K562 (cell line): ENCODE measurements at regions not wholly inside any gene's neighbourhood (a gene's known extent, or its start where the extent isn't known, plus 50 kb on each side); places are given as distances from the start of the nearest gene placed in this dataset.

Source experiments
- ATAC-seq: fragments of 200-7000 bp; cut with Tn5 transposase; 3 replicates; pipeline ENCODE4 v1.9.1; 2020; ENCODE audit warnings: moderate library complexity
- BruUV-seq: library from RNA; stranded (reverse); fragments of 400-500 nt; replicated peaks from 2 replicates; lab custom pipeline; 2021; lab: Mats Ljungman, UMichigan
- CTCF ChIA-PET: fragments of 300-600 bp; formaldehyde crosslinking; extraction: SDS; loops from one replicate; lab custom pipeline; 2021; ENCODE audit warnings: low intra/inter-chr PET ratio; lab: Yijun Ruan, JAX
- POLR2A ChIA-PET: fragments of 300-600, 350-650 bp; sonication (Branson Sonifier 250); formaldehyde crosslinking; extraction: SDS; loops from one replicate; lab custom pipeline; 2021; ENCODE audit warnings: antibody characterized with exemption, inconsistent platforms; lab: Yijun Ruan, JAX
- DNase-seq, 4 experiments: peaks; one replicate each; pipeline versions ENCODE4 v3.0.0 to v3.0.0-alpha.2; 2011 to 2018; ENCODE audit warnings: low spot score in 3 of 4, mixed read lengths in 3 of 4; ENCODE audit errors: extremely low read depth in 1 of 4
- FAIRE-seq: peaks from 2 replicates; lab custom pipeline; 2011; peaks lifted over from hg19 to GRCh38; lab: Jason Lieb, UNC
- H2AFZ ChIP-seq: 2 replicates; pipeline ENCODE4 v1.6.0; 2011; ENCODE audit warnings: low read depth, low read length, control low read depth, inconsistent platforms
- H3K27ac ChIP-seq: fragments of 200-600 bp; 3 replicates; pipeline ENCODE4 v1.8.0; 2011; ENCODE audit warnings: low read depth, mild to moderate bottlenecking, control low read depth, inconsistent platforms, low read length, moderate library complexity, mixed read lengths; ENCODE audit errors: extremely low read depth
- H3K27me3 ChIP-seq, 2 experiments: fragments of 300-600 bp in 1 of 2; 2 replicates in 1 of 2; 3 replicates in 1 of 2; pipeline versions ENCODE4 v1.6.0 to v1.8.0; 2011; ENCODE audit warnings: inconsistent platforms in 2 of 2, low read length in 2 of 2, mild to moderate bottlenecking in 1 of 2, mixed read lengths in 1 of 2, moderate library complexity in 1 of 2; ENCODE audit not compliant: control insufficient read depth in 2 of 2, insufficient read depth in 2 of 2
- H3K36me3 ChIP-seq: fragments of 300-600 bp; 3 replicates; pipeline ENCODE4 v1.8.0; 2011; ENCODE audit warnings: mild to moderate bottlenecking, low read length, inconsistent platforms; ENCODE audit not compliant: control insufficient read depth, insufficient read depth
- H3K4me1 ChIP-seq, 2 experiments: fragments of 200-600 bp in 1 of 2; replicated peaks in 1 of 2; 2 replicates in 1 of 2; 3 replicates in 1 of 2; pipeline versions ENCODE4 v1.5.1 to v1.8.0; 2011; ENCODE audit warnings: inconsistent platforms in 2 of 2, low read length in 2 of 2, mild to moderate bottlenecking in 1 of 2, mixed read lengths in 1 of 2, moderate library complexity in 1 of 2; ENCODE audit not compliant: control insufficient read depth in 2 of 2, insufficient read depth in 2 of 2
- H3K4me2 ChIP-seq: 2 replicates; pipeline ENCODE4 v1.6.1; 2011; ENCODE audit warnings: low read length, control low read depth, inconsistent platforms, mixed read lengths; ENCODE audit not compliant: insufficient read depth
- H3K4me3 ChIP-seq: fragments of 200-600 bp; sonication (generic), shearing (Covaris generic); 2 replicates; pipeline ENCODE4 v1.5.1; 2016; ENCODE audit warnings: control low read depth, inconsistent platforms
- H3K79me2 ChIP-seq: fragments of 200-600 bp; 3 replicates; pipeline ENCODE4 v1.8.0; 2011; ENCODE audit warnings: low read length, inconsistent platforms; ENCODE audit not compliant: control insufficient read depth, insufficient read depth
- H3K9ac ChIP-seq, 2 experiments: 2 replicates each; pipeline versions ENCODE4 v1.6.0 to v1.6.1; 2011; ENCODE audit warnings: low read depth in 2 of 2, low read length in 2 of 2, control low read depth in 1 of 2, inconsistent platforms in 1 of 2, mild to moderate bottlenecking in 1 of 2, mixed read lengths in 1 of 2; ENCODE audit not compliant: insufficient read depth in 1 of 2
- H3K9me1 ChIP-seq: one replicate; pipeline ENCODE4 v1.6.0; 2011; ENCODE audit warnings: inconsistent platforms, mild to moderate bottlenecking, low read length, moderate library complexity; ENCODE audit not compliant: control insufficient read depth, insufficient read depth
- H3K9me3 ChIP-seq: replicated peaks from 2 replicates; pipeline ENCODE4 v1.5.1; 2011; ENCODE audit warnings: low read depth, low read length, inconsistent platforms; ENCODE audit not compliant: control insufficient read depth, insufficient read depth
- H4K20me1 ChIP-seq: replicated peaks from 2 replicates; pipeline ENCODE4 v1.6.1; 2011; ENCODE audit warnings: low read length, inconsistent platforms, mixed read lengths; ENCODE audit not compliant: control insufficient read depth, insufficient read depth
- ASH1L ChIP-seq: fragments of 450-650 bp; IDR thresholded peaks from 2 replicates; pipeline ENCODE4 v1.6.1; 2018; ENCODE audit warnings: borderline replicate concordance, mild to moderate bottlenecking, low read depth; ENCODE audit not compliant: partially characterized antibody
- ATF1 ChIP-seq, 2 experiments: fragments of 450-650 bp in 1 of 2; IDR thresholded peaks; 2 replicates each; pipeline ENCODE4 v1.6.1; 2016; ENCODE audit warnings: missing compliant biosample characterization in 1 of 2, missing genetic modification characterization in 1 of 2
- CTBP1 ChIP-seq: fragments of 450-650 bp; IDR thresholded peaks from 2 replicates; pipeline ENCODE4 v1.6.1; 2016; ENCODE audit warnings: borderline replicate concordance
- DACH1 ChIP-seq: fragments of 450-650 bp; IDR thresholded peaks from 2 replicates; pipeline ENCODE4 v1.6.1; 2018; ENCODE audit not compliant: partially characterized antibody
- DEAF1 ChIP-seq: fragments of 450-650 bp; formaldehyde crosslinking; IDR thresholded peaks from 2 replicates; pipeline ENCODE4 v1.4.0; 2020; ENCODE audit warnings: mild to moderate bottlenecking, moderate library complexity
- PCBP2 ChIP-seq: fragments of 200-400 bp; formaldehyde crosslinking; IDR thresholded peaks from 2 replicates; pipeline ENCODE4 v1.6.1; 2018; ENCODE audit warnings: low read length, low read depth, mild to moderate bottlenecking, moderate library complexity; ENCODE audit not compliant: poor library complexity, severe bottlenecking
- PHF21A ChIP-seq: fragments of 450-650 bp; IDR thresholded peaks from 2 replicates; pipeline ENCODE4 v1.6.1; 2017; ENCODE audit warnings: low read depth, borderline replicate concordance
- TCFL5 ChIP-seq: fragments of 250-450 bp; sonication (Bioruptor Pico); conservative IDR thresholded peaks from 2 replicates; pipeline ENCODE4 v1.6.1; 2021; ENCODE audit warnings: mild to moderate bottlenecking, moderate library complexity, matching md5 sums
- U2AF1 ChIP-seq: fragments of 200-400 bp; formaldehyde crosslinking; optimal IDR thresholded peaks from 2 replicates; pipeline ENCODE3; 2017; ENCODE audit warnings: mild to moderate bottlenecking, low read depth, low read length, moderate library complexity
- WGBS: fragments of 100-300 bp; shearing (Covaris generic); methylation state at CpG from one replicate; pipeline ENCODE4 v1.1.6; 2016; ENCODE audit warnings: low coverage, mixed read lengths; ENCODE audit not compliant: insufficient coverage; ENCODE audit errors: missing lambda C conversion rate; 5-methylcytosine and 5-hydroxymethylcytosine counted together
- in situ Hi-C: fragments of 300-500 bp; cut with MboI; formaldehyde crosslinking; loops from 4 replicates; pipeline ENCODE4 v1.15.0; 2018; ENCODE audit warnings: inconsistent platforms, mixed read lengths
- intact Hi-C: fragments of 100-400 bp; cut with micrococcal nuclease; formaldehyde crosslinking; loops from 2 replicates; pipeline ENCODE4 v1.14.2; 2022
- TF ChIP-seq, protein P1 (sequence below), 2 experiments: fragments of 450-650 bp in 1 of 2; sonication (generic) in 1 of 2; formaldehyde crosslinking; conservative IDR thresholded peaks; 2 replicates each; pipeline versions ENCODE4 v1.4.0 to v1.8.1; 2020 to 2022; ENCODE audit warnings: mild to moderate bottlenecking in 1 of 2, missing genetic modification reagents in 1 of 2

DNA sequence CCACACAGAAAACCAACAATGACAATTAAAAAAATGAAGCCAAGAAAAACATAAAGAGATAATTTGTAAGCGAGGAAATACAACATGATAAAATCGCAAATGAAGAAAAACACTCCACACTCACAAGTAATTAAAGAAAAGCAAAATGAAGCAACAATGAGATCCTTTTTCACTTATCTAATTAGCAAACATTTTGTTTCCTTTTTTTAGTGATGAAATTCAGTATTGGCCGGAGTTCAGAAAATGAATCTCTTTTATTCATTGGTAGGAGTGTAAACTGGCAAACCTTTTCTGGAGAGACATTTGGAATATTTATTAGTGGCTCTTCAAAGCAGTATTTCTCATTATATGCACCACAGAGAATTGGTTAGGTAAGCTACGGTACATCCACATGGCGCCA is 70.6 kb upstream of the POMP start (continued):
- TF ChIP-seq, protein P1, sequence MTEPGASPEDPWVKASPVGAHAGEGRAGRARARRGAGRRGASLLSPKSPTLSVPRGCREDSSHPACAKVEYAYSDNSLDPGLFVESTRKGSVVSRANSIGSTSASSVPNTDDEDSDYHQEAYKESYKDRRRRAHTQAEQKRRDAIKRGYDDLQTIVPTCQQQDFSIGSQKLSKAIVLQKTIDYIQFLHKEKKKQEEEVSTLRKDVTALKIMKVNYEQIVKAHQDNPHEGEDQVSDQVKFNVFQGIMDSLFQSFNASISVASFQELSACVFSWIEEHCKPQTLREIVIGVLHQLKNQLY (CRISPR knock-in tag; conservative IDR thresholded peaks at IDR 0.05): no peak
- TF ChIP-seq PHF21A (no peak), PCBP2 (no peak), DEAF1 (CRISPR knock-in tag) (no peak), ASH1L (no peak)

DNA sequence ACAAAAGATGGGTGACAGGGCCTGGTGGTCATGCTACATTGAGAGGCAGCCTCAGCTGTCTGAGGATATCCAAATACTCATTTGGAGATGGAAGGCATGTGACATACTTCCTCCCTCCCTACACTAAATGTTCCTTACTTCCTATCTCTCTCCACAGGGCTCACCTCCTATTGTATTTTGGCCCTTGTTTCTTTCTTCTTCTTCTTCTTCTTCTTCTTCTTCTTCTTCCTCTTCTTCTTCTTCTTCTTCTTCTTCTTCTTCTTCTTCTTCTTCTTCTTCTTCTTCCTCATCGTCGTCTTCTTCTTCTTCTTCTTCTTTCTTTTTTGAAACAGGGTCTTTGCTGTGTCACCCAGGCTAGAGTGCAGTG is 71.8 kb upstream of the POMP start:
- intact Hi-C loops: no loop called here

More for the DNA sequence above, 71.8 kb upstream of the POMP start:
- Histone ChIP-seq H3K79me2 (no peaks in the 10 kb centered on the region), H3K4me1 (peaks cover 5 to 20% of the 10 kb centered on the region in 2 experiments; a peak in 3 of 5 replicates), H4K20me1 (no peaks in the 10 kb centered on the region), H3K9ac (no peak overlapping the region), H3K27me3 (no peaks in the 10 kb centered on the region), H3K9me3 (no peaks in the 10 kb centered on the region), H3K27ac (no peak overlapping the region), H3K36me3 (no peaks in the 10 kb centered on the region), H3K4me3 (no peak overlapping the region), H2AFZ (no peak overlapping the region), H3K4me2 (no peak overlapping the region), H3K9me1 (no peaks in the 10 kb centered on the region)
- ChIA-PET POLR2A (no interaction called here), CTCF (interaction anchor here (0.6 kb wide), 1 partner anchor 22 kb away, joined by 3 read pairs; no protein-coding TSS in a partner anchor)
- WGBS: no CpG with 5 or more reads among the region's 2 CpGs
- TF ChIP-seq DACH1: no peak
- no peak for TF ChIP-seq TCFL5 (CRISPR knock-in tag)
- no peak for TF ChIP-seq ATF1 (CRISPR knock-in tag; IDR thresholded peaks at IDR 0.05)
- no peak for TF ChIP-seq ATF1 (tag; IDR thresholded peaks at IDR 0.05)
- TF ChIP-seq CTBP1: no peak
- no peak for TF ChIP-seq U2AF1
- DNase-seq (no peak), ATAC-seq (no peak), FAIRE-seq (no peak)
- no TSS peak for BruUV-seq
- in situ Hi-C loops: no loop called here
